MM.1S (cell line): ENCODE measurements at regions not wholly inside any gene's neighbourhood (a gene's known extent, or its start where the extent isn't known, plus 50 kb on each side); places are given as distances from the start of the nearest gene placed in this dataset.

ENCODE experiments used
- DNase-seq: peaks from one replicate; pipeline ENCODE4 v3.0.0-alpha.2; 2015
- H2AFZ ChIP-seq: fragments of 300-600 bp; sonication (generic); 2 replicates; pipeline ENCODE4 v1.6.0; 2016; ENCODE audit warnings: antibody characterized with exemption, low read length
- H3F3A ChIP-seq: fragments of 300-600 bp; sonication (generic); 2 replicates; pipeline ENCODE4 v1.6.1; 2016; ENCODE audit warnings: mild to moderate bottlenecking, antibody characterized with exemption, low read length, moderate library complexity, mixed read lengths; ENCODE audit not compliant: insufficient read depth
- H3K27ac ChIP-seq: fragments of 300-600 bp; sonication (generic); 2 replicates; pipeline ENCODE4 v1.5.1; 2016; ENCODE audit warnings: mild to moderate bottlenecking, low read length
- H3K27me3 ChIP-seq: fragments of 300-600 bp; sonication (generic); replicated peaks from 2 replicates; pipeline ENCODE4 v1.6.0; 2016; ENCODE audit warnings: low read length; ENCODE audit not compliant: insufficient read depth
- H3K36me3 ChIP-seq: fragments of 300-600 bp; sonication (generic); replicated peaks from 2 replicates; pipeline ENCODE4 v1.6.1; 2016; ENCODE audit warnings: mild to moderate bottlenecking, low read length, mixed read lengths; ENCODE audit not compliant: insufficient read depth
- H3K4me1 ChIP-seq: fragments of 300-600 bp; sonication (generic); 2 replicates; pipeline ENCODE4 v1.6.1; 2016; ENCODE audit warnings: low read length, mixed read lengths
- H3K4me2 ChIP-seq: fragments of 300-600 bp; sonication (generic); 2 replicates; pipeline ENCODE4 v1.6.0; 2016; ENCODE audit warnings: low read depth, low read length
- H3K4me3 ChIP-seq: fragments of 300-600 bp; sonication (generic); 2 replicates; pipeline ENCODE4 v1.5.1; 2016; ENCODE audit warnings: low read length, mixed read lengths
- H3K79me2 ChIP-seq: fragments of 300-600 bp; sonication (generic); 2 replicates; pipeline ENCODE4 v1.6.1; 2016; ENCODE audit warnings: mixed run types, low read length, mixed read lengths
- H3K9ac ChIP-seq: fragments of 300-600 bp; sonication (generic); 2 replicates; pipeline ENCODE4 v1.6.1; 2016; ENCODE audit warnings: low read length, mixed read lengths
- H3K9me2 ChIP-seq: fragments of 300-600 bp; sonication (generic); replicated peaks from 2 replicates; pipeline ENCODE4 v1.6.1; 2016; ENCODE audit warnings: mild to moderate bottlenecking, low read length, mixed read lengths; ENCODE audit not compliant: insufficient read depth
- H3K9me3 ChIP-seq: fragments of 300-600 bp; sonication (generic); replicated peaks from 2 replicates; pipeline ENCODE4 v1.6.1; 2016; ENCODE audit warnings: mild to moderate bottlenecking, low read length, mixed read lengths; ENCODE audit not compliant: insufficient read depth
- H4K20me1 ChIP-seq: fragments of 300-600 bp; sonication (generic); 2 replicates; pipeline ENCODE4 v1.6.1; 2016; ENCODE audit warnings: mild to moderate bottlenecking, low read length, moderate library complexity, mixed read lengths; ENCODE audit not compliant: insufficient read depth
- EZH2 ChIP-seq: fragments of 300-600 bp; sonication (generic); optimal IDR thresholded peaks from 2 replicates; pipeline ENCODE3; 2017; ENCODE audit warnings: low read depth, mild to moderate bottlenecking, antibody characterized with exemption, low read length, mixed read lengths
- EZH2phosphoT487 ChIP-seq: fragments of 300-600 bp; sonication (generic); IDR thresholded peaks from 2 replicates; pipeline ENCODE4 v1.6.1; 2018; ENCODE audit warnings: antibody characterized with exemption, low read length
- TF ChIP-seq, protein P1 (sequence below): fragments of 300-600 bp; sonication (generic); IDR thresholded peaks from 2 replicates; pipeline ENCODE4 v1.5.1; 2016; ENCODE audit warnings: antibody characterized with exemption, low read length, mixed read lengths

- no peak overlapping the region for H2AFZ ChIP-seq
- H3K27me3 ChIP-seq: peaks cover 79% of the 10 kb centered on the region
- H3K79me2 ChIP-seq: no peaks in the 10 kb centered on the region
Measured at GRCh38 chr1:30331415-30332065, 391.8 kb downstream of the MATN1 start.

DNA sequence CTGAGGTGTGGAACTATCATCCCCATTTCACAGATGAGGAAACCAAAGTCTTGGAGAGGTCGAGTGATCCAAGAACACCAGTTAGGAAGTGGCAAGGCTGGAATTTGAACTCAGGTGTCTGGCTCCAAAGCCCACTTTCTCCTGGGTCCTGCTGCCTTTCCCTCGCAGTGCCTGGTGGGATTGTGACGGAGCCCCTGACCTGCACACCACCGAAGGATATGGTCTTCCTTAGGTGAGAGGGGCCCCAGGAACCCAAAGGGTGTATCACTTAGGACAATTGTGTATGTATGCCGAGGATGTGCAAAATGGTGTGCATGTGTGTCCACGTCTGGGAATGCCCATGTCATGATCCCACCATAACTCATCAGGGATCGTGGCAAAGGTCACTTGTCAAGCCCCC is 392.7 kb downstream of the MATN1 start:
- no peak overlapping the region for H3K4me2 ChIP-seq
- no peaks in the 10 kb centered on the region for H3K4me1 ChIP-seq
- H3K4me3 ChIP-seq: no peak overlapping the region
- no peaks in the 10 kb centered on the region for H3K9me3 ChIP-seq
- H4K20me1 ChIP-seq: no peaks in the 10 kb centered on the region
- H3K27ac ChIP-seq: no peak overlapping the region
- no peaks in the 10 kb centered on the region for H3F3A ChIP-seq
- no peak overlapping the region for H3K9ac ChIP-seq
- H3K79me2 ChIP-seq: no peaks in the 10 kb centered on the region
- H3K9me2 ChIP-seq: no peaks in the 10 kb centered on the region
- H3K27me3 ChIP-seq: peaks cover 86% of the 10 kb centered on the region
- TF ChIP-seq, protein P1, sequence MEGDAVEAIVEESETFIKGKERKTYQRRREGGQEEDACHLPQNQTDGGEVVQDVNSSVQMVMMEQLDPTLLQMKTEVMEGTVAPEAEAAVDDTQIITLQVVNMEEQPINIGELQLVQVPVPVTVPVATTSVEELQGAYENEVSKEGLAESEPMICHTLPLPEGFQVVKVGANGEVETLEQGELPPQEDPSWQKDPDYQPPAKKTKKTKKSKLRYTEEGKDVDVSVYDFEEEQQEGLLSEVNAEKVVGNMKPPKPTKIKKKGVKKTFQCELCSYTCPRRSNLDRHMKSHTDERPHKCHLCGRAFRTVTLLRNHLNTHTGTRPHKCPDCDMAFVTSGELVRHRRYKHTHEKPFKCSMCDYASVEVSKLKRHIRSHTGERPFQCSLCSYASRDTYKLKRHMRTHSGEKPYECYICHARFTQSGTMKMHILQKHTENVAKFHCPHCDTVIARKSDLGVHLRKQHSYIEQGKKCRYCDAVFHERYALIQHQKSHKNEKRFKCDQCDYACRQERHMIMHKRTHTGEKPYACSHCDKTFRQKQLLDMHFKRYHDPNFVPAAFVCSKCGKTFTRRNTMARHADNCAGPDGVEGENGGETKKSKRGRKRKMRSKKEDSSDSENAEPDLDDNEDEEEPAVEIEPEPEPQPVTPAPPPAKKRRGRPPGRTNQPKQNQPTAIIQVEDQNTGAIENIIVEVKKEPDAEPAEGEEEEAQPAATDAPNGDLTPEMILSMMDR: no peak
- TF ChIP-seq EZH2 (no peak), EZH2phosphoT487 (no peak)
- H3K36me3 ChIP-seq: no peaks in the 10 kb centered on the region
- DNase-seq: no peak
- H2AFZ ChIP-seq: no peak overlapping the region

More at GRCh38 chr1:30331415-30332065, 391.8 kb downstream of the MATN1 start:
- DNase-seq: no peak
- no peaks in the 10 kb centered on the region for H3K36me3 ChIP-seq
- H3K4me1 ChIP-seq: no peaks in the 10 kb centered on the region
- no peaks in the 10 kb centered on the region for H4K20me1 ChIP-seq
- H3K9me2 ChIP-seq: no peaks in the 10 kb centered on the region
- H3F3A ChIP-seq: no peaks in the 10 kb centered on the region
- no peaks in the 10 kb centered on the region for H3K9me3 ChIP-seq
- H3K4me3 ChIP-seq: no peak overlapping the region
- no peak overlapping the region for H3K4me2 ChIP-seq
- TF ChIP-seq EZH2phosphoT487 (no peak), EZH2 (no peak)
- TF ChIP-seq, protein P1: no peak
- no peak overlapping the region for H3K27ac ChIP-seq
- H3K9ac ChIP-seq: no peak overlapping the region

DNA sequence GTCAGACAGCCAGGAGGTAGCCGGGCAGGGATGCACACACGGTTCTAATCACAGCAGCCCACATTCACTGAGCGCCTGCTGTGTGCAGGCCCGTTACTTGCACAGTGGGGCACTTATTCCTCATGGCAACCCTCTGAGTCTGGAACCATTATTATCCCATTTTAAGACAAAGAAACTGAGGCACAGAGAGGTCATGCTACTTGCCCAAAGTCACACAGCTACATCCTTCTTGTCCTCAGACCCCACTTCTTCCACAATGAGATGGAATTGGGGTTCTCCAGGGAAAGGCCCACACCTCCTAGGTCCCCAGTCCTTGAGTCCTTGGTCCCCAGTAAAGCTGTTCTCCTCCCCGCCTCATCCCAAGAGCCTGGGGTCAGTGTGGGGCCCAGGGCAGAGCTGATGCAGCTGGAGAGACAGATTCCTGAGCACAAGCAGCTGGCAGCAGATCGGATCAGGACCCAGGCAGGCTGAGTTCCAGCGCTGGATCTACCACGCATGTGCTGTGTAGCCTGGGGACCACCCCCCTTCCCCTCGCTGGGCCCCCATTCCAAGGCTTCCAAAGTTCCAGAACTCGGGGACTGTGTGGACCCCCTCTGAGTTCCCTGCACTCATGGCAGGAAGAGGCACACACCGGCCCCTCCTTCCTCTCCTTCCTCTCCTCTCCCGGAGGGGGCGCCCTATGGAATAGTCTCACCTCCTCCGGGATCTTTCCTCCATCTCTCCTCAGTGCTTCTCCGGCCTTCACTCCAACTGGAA is 393.4 kb downstream of the MATN1 start:
- Histone ChIP-seq H3K79me2 (no peaks in the 10 kb centered on the region), H2AFZ (no peak overlapping the region), H3K9me2 (no peaks in the 10 kb centered on the region), H3K4me2 (no peak overlapping the region), H3K4me1 (no peaks in the 10 kb centered on the region), H3K36me3 (no peaks in the 10 kb centered on the region), H3K9me3 (no peaks in the 10 kb centered on the region), H3K4me3 (no peak overlapping the region), H3K9ac (no peak overlapping the region), H3K27me3 (peaks cover 91% of the 10 kb centered on the region), H4K20me1 (no peaks in the 10 kb centered on the region), H3K27ac (no peak overlapping the region), H3F3A (no peaks in the 10 kb centered on the region)
- no peak for DNase-seq
- TF ChIP-seq, protein P1: no peak
- no peak for TF ChIP-seq EZH2phosphoT487
- TF ChIP-seq EZH2: no peak
